Stimulated activated CD4-positive, alpha-beta T cell treated with anti-CD3 and anti-CD28 coated beads, Interleukin-1b, Interleukin-23, amount 100 ng/mL, for 1 hour (primary cell): ENCODE measurements at regions not wholly inside any gene's neighbourhood (a gene's known extent, or its start where the extent isn't known, plus 50 kb on each side); places are given as distances from the start of the nearest gene placed in this dataset.
"Not testable (repeated sequence)": the region's sequence is repeated elsewhere in the genome, so short reads cannot be mapped to it uniquely, and the experiment has no call there.

Source experiments
- DNase-seq, 2 donors: peaks; one replicate each; pipeline ENCODE4 v3.0.0-alpha.2; 2020; ENCODE audit warnings: low read depth in 2 of 2

DNA sequence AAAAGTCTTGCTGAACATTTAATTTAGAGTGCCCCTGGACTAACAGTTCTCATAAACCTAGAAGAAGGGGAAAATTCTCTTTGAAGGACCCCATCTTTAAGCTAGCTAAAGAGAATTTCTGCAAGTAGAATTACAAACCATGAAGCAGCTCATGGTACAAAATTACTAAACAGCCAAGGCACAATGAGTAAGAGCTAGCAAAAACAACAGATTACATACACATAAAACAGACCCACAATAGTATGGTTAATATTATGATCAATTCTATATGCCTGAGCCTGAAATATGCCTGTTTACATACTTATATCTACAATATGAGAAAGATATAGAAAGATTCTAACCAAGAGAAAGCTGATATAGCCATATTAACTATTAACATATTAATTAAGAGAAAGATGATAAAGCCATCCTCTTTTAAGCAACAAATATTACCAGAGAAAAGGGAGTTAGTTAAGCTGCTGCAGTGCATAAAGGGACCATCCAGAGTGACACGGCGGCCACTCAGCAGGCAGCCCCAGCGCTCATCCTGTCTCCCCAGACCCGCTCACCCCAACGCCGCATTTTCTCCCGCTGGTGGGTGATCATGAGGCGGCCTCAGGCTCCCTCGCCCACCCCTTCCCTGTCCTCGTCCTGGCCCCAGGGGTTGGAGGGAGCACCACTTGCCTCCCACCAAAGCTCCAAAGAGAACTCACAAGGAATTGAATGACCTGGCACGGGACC is 98.4 kb upstream of the CARMIL1 start:
- DNase-seq = no peak

DNA sequence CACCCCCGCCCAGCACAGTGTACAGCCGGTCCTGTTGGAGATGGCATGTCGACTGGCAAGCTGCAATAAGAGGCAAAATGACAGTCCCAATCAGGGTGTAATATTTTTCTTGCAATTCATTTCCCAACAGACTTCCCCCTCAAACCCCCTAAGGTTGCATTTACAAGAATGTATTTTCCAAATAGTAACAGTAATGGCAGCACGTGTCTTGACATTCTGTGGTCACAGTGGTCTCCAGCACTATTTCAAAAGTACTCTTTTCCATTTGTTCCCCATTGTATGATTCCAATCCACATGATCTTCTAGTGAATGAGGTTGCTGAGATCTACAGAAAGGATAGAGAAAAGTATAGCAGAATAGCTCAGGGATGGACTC is 97.8 kb upstream of the CARMIL1 start:
- no peak for DNase-seq

DNA sequence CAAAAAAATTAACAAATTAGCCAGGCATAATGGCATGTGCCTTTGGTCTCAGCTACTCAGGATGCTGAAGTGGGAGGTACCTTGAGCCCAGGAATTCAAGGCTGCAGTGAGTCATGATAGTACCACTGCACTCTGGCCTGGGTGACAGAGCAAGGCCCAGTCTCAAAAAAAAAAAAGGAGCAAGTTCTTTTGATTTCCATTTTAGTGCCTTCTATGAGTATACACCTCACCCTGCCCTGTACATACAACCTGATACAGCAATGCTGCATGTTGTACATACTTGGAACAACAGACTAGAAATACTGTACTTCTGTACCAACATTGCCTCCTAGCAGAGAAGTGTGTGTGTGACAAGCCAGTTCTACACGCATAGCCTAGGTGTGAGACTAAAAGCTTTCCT is 97.3 kb upstream of the CARMIL1 start:
- DNase-seq = no peak

DNA sequence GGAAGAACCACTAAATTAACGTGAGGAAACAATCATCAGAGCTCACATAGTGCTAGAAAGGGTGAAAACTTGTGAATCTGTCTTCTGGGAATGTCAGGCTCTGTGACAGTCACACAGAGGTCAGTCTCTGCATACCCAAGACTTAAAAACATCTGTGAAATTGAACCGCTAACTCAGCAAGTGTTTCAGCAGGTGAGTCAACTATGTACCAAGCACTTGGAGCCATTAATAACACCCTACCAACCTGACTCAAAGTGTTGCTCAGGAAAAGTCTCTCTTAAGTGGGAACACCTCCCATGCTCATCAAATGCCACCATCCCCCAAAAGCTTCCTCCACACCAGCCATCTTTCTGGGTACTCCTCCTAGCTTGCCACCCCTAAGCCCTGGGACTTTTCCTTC is 92.3 kb upstream of the CARMIL1 start:
- DNase-seq = no peak

DNA sequence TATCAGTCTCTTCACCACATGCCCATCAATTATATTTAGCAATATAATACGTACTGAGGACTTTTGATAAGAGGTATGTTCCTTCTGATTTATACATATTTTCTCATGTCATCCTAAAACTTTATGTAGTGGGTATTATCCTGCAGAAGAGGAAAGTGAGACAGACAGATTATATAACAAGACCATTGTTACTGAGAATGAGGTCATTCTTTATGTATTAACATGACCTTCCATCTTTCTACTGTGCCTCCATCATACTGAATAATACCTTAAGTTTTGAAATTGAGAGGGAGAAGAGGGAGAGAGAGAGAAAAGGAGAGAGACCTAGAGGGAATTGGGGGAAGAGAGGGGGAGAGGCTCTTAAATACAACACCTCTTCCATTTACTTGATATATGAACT is 90.9 kb upstream of the CARMIL1 start:
- DNase-seq = no peak

DNA sequence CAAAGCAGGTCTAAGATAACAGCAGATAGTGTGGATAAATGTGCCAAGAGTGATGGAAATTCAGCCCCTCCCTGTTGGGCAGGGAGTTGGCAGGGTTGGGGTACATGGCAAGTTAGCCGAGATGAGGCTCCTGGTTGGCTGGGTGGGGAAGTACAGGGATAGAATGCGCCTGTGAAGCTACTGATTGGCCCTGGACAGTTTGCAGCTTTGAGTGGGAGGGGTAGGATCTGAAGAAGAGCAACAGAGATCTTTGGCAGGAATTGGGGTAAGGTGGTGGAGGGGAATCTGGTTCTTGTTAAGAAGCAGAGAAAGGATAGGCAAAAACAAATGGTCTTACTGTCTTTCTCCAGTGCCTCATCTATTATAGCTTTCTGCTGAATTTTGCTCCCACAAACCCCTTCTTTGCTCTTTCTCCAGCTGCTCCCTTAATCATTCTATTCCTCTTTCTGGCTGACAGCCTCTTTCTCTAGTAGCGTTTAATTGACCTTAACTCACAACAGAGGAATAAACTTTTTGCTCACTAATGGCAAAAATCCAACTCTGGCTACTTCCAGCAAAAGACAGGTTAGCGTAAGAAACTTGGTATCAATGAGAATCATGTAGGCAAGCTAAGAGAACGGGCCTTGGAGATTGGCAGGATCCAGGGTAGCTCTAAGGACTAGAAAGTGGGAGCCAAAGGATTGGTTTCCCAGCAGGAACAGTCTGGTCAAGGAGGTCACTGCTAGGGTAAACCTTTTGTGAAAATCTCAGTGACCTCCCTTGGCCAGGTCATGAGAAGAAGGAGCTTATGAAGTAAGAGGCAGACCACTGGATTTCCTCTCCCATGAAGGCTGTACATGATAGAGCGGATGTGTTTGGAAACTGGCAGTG is 86.3 kb upstream of the CARMIL1 start:
- no peak for DNase-seq

DNA sequence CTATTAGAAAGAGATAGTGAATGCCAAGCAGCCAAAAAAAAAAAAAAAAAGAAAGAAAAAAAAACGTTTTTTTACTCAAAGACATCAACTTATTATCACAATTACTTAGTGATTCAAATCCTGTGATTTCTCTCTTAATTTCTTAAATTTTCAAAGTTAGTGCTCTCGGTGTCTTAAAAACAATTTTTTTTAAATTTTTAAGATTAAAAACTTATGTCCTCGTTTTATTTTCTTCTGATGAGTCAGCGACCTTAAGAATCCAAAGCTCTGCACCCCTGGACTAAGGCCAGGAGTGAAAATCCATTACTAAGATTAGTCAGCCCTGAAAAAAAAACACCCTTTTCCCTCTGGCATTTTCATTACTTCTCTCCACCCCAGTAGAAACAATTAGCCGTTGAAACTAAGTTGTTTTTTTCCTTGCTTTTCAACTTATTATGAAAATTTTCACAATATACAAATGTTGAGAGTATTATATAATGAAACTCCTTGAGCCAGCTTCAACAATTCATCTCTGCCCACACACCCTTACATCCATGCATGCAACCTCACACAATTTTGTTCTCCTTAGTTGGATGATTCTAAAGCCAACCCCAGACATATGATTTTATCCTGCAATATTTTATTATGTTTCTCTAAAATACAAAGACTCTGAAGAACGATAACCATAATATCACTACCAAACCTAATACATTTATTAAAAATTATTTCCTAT is 85.6 kb upstream of the CARMIL1 start:
- DNase-seq = no peak

DNA sequence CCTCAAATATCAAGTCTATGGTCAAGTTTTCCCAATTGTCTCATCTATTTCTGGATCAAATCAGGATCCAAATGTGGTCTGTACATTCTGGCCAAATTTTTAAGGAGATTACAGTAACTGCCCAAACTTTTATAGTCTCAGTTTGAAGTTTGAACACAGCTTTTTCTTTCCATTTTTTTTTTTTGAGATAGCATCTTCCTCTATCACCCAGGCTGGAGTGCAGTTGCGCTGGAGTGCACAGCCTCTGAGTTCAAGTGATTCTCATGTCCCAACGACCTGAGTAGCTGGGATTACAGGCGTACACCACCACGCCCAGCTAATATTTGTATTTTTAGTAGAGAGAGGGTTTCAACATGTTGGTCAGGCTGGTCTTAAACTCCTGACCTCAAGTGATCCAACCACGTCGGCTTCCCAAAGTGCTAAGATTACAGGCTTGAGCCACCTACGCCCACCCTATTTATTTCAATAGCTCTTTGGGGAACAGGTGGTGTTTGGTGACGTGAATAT is 84.9 kb upstream of the CARMIL1 start:
- DNase-seq = no peak

DNA sequence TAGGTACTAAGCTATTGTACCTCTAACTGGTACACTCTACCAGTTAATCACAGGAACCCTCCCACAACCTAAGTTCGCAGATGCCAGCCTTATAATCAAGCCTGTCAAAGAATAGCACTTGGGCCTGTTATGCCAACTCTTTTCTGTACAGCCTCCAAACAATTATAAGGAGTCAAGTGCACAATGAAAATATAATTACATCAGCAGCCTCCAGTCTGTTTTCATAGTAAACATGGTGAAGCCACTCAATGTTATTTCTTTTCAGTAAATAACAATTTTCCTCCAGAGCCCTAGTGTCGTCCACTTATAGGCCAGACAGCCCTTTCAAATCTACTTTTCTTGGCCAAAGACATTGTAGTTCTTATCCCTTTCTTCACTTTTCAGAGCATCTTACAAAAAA is 82.7 kb upstream of the CARMIL1 start:
- no peak for DNase-seq

DNA sequence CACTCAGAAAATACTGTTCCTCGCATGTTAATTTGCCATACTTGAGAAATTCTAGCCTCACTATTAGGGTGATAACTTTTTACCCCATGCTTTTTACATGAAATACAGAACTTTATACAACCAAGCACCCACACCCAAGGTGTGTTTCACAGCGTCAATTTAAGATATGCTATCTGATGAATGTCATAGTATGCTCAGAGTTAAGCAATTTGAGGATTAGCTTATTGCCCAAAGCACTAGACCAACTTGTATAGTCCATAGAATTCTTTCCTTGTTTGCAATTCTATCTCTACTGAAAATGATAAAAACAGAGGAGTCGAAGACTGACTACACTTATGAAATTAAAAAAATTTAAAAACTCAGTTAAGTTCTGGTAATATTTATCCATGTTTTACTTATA is 82.1 kb upstream of the CARMIL1 start:
- no peak for DNase-seq

DNA sequence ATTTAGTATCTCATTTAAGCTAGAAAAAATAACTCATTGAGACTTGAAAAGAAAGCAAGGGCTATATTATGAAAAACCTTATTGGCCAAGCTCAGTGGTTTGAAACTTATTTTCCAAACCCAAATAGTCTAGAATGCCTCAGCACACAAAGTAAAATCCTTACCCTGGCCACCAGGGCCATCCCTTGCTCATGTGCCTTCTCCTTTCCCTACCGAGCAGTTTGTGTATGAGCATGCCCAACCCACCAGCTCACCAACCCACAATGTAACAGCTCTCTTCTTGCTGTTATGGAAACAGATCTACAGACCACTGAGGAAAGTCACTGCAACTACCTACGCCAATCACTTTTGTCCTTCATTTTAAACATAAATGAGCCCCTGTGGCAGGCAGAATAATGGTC is 79.6 kb upstream of the CARMIL1 start:
- DNase-seq = no peak

DNA sequence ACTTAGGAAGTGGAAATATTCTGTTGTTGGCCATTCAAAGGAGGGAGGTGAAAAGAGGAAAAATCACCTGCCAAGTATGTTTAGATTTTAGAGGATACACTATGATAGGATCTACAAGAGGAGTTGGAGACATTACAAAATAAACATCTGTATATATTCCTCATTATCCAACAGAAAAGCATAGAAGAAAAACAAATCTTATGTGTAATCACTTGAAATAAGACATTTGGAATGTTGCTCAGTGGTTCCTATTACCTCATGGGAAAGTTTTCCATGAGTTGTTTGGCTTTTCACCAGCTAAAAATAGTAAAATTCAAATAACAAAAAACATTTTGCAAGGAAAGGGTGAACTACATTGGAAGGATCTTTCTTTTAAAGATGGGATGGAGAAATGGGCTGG is 76.7 kb upstream of the CARMIL1 start:
- no peak for DNase-seq

DNA sequence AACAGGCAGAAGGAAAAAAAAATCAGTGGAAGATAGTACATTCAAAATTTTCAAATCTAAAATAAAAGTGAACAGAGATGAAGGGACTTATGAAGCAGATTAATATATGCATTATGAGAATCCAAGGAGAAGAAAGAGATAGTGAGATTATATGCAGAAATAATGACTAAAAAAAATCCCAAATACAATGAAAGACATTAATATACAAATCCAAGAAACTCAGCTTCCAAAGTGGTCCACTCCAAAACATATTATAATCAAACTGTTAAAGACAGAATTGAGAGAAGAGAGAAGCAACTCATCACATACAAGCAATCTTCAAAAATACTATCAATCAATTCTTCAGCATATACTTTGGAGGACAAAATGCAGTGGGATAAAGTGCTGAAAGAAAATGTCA is 73.5 kb upstream of the CARMIL1 start:
- DNase-seq = no peak

DNA sequence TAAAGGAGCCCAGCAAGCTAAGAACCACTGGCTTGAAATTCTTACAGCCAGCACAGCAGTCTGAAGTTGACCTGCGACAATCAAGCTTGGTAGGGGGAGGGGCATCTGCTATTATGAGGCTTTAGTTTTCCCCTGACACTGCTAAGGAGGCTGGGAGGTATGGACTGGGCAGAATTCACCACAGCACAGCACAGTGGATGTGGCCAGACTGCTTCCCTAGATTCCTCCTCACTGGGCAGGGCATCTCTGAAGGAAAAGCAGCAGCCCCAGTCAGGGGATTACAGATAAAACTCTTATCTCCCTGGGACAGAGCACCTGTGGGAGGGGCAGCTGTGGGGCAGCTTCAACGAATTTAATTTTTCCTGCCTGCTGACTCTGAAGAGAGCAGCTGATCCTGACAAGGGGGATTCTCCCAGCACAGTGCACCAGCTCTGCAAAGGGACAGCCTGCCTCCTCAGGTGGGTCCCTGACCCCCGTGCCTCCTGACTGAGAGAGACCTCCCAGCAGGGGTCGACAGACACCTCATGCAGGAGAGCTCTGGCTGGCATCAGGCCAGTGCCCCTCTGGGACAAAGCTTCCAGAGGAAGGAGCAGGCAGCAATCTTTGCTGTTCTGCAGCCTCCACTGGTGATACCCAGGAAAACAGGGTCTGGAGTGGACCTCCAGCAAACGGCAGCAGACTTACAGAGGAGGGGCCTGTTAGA is 71.6 kb upstream of the CARMIL1 start:
- DNase-seq = not testable (repeated sequence)

DNA sequence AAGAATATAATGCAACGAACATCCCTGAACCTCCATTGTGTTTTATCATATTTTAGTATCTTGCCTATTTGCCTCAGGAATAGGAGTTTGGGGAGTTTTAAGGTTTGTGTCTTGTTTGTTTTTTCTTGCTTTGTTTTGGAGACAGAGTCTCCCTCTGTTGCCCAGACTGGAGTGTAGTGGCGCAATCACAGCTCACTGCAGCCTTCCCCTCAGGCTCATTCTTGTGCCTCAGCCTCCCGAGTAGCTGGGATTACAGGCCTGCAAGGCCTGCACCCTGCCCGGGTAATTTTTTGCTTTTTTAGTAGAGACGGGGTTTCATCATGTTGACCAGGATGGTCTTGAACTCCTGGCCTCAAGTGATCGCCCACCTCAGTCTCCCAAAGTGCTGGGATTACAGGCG is 63.3 kb upstream of the CARMIL1 start:
- DNase-seq = no peak

DNA sequence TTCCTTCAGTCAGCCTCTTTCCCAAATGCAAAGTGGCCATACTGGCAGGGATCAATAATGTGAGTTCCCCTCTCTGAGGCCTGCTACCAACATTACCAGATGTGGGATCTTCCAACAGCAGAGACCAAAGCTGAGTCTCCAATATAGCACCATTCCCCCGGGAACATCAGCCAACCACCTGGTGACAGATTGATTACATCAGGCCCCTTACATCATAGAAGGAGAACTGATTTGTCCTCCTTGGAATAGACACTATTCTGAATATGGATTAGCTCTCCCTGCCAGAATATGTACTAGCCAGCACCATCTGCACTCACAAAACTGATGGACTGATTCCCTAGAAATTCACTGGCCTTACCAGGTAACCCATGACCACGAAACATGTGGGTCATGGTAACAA is 61.9 kb upstream of the CARMIL1 start:
- DNase-seq = no peak

DNA sequence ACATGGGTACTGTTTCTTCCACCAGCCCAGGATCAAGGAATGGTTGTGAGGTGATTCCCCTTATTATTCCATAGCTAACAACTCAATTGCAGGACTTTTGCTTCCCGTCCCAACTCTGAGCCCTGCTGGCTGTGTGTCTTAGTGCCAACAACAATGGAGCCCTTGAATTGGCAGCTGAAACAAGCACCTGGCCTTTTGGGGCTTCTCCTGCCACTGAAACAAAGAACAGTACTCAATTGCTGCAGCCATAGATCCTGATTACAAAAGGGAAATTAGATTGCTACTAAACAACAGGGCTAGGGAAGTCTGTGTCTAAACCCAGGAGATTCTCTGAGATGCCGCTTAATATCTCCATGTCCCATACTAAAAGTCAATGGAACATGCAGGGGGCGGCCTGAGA is 61.3 kb upstream of the CARMIL1 start:
- no peak for DNase-seq

DNA sequence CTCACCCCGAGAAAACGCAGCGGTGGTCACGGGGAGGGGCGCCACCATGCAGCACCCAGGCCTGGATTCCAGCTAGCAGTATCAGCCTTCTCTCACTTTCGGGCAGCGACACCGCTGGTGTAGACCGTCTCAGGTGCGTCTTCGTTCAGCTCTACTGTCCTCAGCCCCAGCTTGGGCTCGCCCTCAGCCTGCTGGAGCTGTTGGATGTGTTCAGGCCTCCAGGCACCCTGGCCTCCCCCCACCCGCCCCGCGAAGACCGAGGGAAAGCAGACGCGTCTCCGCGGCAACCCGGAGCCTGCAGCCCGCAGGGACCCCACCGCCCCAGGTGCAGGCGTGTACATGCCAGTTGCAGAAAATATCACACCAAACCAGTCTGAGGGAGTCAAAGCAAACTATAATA is 60.8 kb upstream of the CARMIL1 start:
- DNase-seq = no peak

DNA sequence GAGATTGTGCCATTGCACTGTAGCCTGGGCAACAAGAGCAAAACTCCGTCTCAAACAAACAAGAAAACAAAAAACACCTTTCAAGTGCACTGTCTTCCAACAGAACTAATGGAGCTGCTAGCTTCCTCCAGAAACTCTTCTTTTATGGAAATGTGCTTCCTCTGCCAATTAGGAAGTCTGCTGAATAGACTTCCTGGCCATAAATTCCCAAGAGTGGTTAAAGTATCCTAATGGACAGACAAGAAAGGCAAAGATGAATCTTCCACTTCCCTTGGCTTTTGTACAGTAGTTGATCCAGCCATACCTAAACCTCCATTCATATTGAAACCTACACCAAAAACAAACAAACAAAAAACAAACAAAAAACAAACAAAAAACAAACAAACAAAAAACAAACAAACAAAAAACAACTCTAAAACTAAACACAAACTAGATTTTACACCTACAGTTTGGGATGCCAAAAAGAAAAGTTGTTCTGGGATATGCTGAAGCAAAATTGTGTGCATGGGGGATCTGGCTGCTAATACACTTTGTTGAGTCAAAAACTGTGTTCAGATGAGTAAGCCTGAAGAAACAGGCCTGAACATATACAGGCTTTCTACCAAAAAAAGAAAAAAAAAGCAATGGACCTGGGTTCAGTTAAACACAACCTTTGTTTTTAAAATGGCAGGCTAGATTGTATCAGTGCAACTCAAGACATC is 59.8 kb upstream of the CARMIL1 start:
- DNase-seq = no peak

DNA sequence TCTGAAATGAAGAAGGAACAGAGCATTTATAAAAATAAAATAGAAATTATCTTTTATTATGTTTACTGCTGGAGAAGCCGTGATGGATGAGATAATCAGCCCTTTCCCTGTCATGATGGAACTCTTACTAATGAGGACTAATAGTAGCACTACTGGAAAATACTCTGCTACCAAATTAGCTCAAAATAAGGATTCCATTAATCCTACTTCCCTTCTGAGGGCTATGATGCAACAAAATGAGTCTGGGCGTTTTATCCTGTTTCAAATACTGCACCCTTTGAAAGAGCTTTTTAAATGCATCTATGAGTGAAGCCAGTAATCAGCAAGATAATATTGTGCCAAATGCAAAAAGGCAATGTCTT is 59.3 kb upstream of the CARMIL1 start:
- no peak for DNase-seq

DNA sequence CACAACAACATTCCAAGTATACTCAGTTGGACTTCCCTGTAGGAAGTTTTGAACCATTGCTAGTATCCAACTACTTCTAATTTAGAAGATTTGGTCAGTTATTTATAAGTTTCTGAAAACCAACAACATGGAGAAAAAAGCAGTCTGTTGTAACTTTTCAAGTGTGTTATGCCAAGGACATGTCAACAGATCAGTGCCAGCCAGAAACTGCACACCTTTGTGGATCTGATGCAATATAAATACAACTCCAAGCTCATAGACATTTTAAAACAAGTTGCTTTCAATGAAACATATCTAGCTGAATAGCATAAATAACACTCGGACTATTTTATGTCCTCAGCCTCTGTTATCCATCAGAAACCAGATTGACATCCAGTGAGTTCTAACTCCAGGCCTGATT is 58.3 kb upstream of the CARMIL1 start:
- DNase-seq = no peak
